Urinary bladder (tissue), 3 donors: ENCODE measurements at regions not wholly inside any gene's neighbourhood (a gene's known extent, or its start where the extent isn't known, plus 50 kb on each side); places are given as distances from the start of the nearest gene placed in this dataset.

Experiments
- DNase-seq: peaks from one replicate; pipeline ENCODE4 v3.0.0-alpha.2; 2015; ENCODE audit errors: extremely low spot score
- H3K27ac ChIP-seq: one replicate; pipeline ENCODE4 v1.5.1; 2013; ENCODE audit warnings: low read depth, mild to moderate bottlenecking, moderate library complexity
- H3K36me3 ChIP-seq: one replicate; pipeline ENCODE4 v1.6.1; 2013; ENCODE audit warnings: mild to moderate bottlenecking, moderate library complexity; ENCODE audit not compliant: insufficient read depth
- H3K4me1 ChIP-seq: one replicate; pipeline ENCODE4 v1.6.1; 2013; ENCODE audit warnings: mild to moderate bottlenecking, moderate library complexity; ENCODE audit not compliant: insufficient read depth
- H3K4me3 ChIP-seq: one replicate; pipeline ENCODE4 v1.5.1; 2013; ENCODE audit warnings: low read depth, low read length
- WGBS: extraction: QIAGEN DNeasy Blood & Tissue Kit; methylation state at CpG from one replicate; pipeline ENCODE4 v1.1.7; 2013; 5-methylcytosine and 5-hydroxymethylcytosine counted together
- donor health status: healthy with polysubstance abuse.
- donor health status: healthy.

- Histone ChIP-seq H3K4me3 (no peak overlapping the region), H3K4me1 (no peaks in the 10 kb centered on the region), H3K36me3 (no peaks in the 10 kb centered on the region), H3K27ac (no peak overlapping the region)
- no peak for DNase-seq
Observed at GRCh38 chr6:101281266-101281665, 112.2 kb upstream of the GRIK2 start.

- Histone ChIP-seq H3K4me1 (no peaks in the 10 kb centered on the region), H3K27ac (no peak overlapping the region), H3K36me3 (no peaks in the 10 kb centered on the region), H3K4me3 (no peak overlapping the region)
- 94% methylated on average over 6 of the region's 6 CpGs for WGBS
- DNase-seq = no peak
Observed at GRCh38 chr6:101284131-101284530, 109.4 kb upstream of the GRIK2 start.

GRCh38 chr6:101286146-101286545 lies 107.4 kb upstream of the GRIK2 start:
- 32% methylated on average over 2 of the region's 2 CpGs for whole genome bisulfite sequencing
- Histone ChIP-seq H3K27ac (no peak overlapping the region), H3K4me1 (no peaks in the 10 kb centered on the region), H3K4me3 (no peak overlapping the region), H3K36me3 (no peaks in the 10 kb centered on the region)
- no peak for DNase-seq

GRCh38 chr6:101290346-101290745 lies 103.2 kb upstream of the GRIK2 start:
- DNase-seq = no peak
- Histone ChIP-seq H3K27ac (no peak overlapping the region), H3K36me3 (no peaks in the 10 kb centered on the region), H3K4me3 (no peak overlapping the region), H3K4me1 (no peaks in the 10 kb centered on the region)
- 58% methylated on average over 2 of the region's 2 CpGs for WGBS

- H3K4me1 ChIP-seq = no peaks in the 10 kb centered on the region
- H3K36me3 ChIP-seq = no peaks in the 10 kb centered on the region
- no peak for DNase-seq
- H3K27ac ChIP-seq = no peak overlapping the region
- no peak overlapping the region for H3K4me3 ChIP-seq
- WGBS = 93% methylated on average over 5 of the region's 5 CpGs
Observed at GRCh38 chr6:101294051-101294638, 99.4 kb upstream of the GRIK2 start.

GRCh38 chr6:101294676-101295075 lies 98.8 kb upstream of the GRIK2 start:
- H3K4me1 ChIP-seq = no peaks in the 10 kb centered on the region
- no peak overlapping the region for H3K4me3 ChIP-seq
- no peaks in the 10 kb centered on the region for H3K36me3 ChIP-seq
- H3K27ac ChIP-seq = no peak overlapping the region
- no peak for DNase-seq

GRCh38 chr6:101296169-101296960 lies 97.1 kb upstream of the GRIK2 start:
- no peaks in the 10 kb centered on the region for H3K36me3 ChIP-seq
- no peaks in the 10 kb centered on the region for H3K4me1 ChIP-seq
- WGBS = 32% methylated on average over 6 of the region's 6 CpGs
- no peak overlapping the region for H3K27ac ChIP-seq
- no peak for DNase-seq
- no peak overlapping the region for H3K4me3 ChIP-seq

- Histone ChIP-seq H3K4me1 (no peaks in the 10 kb centered on the region), H3K36me3 (no peaks in the 10 kb centered on the region), H3K4me3 (no peak overlapping the region), H3K27ac (no peak overlapping the region)
- DNase-seq = no peak
- WGBS = 91% methylated on average over 1 of the region's 1 CpG
Observed at GRCh38 chr6:101302593-101302992, 90.9 kb upstream of the GRIK2 start.

- WGBS = 85% methylated on average over 2 of the region's 2 CpGs
- H3K36me3 ChIP-seq = no peaks in the 10 kb centered on the region
- H3K4me3 ChIP-seq = no peak overlapping the region
- DNase-seq = no peak
- H3K27ac ChIP-seq = no peak overlapping the region
- no peaks in the 10 kb centered on the region for H3K4me1 ChIP-seq
Observed at GRCh38 chr6:101303495-101303894, 90.0 kb upstream of the GRIK2 start.

- Histone ChIP-seq H3K4me1 (no peaks in the 10 kb centered on the region), H3K4me3 (no peak overlapping the region), H3K36me3 (no peaks in the 10 kb centered on the region), H3K27ac (no peak overlapping the region)
- 87% methylated on average over 2 of the region's 2 CpGs for whole genome bisulfite sequencing
- DNase-seq = no peak
Observed at GRCh38 chr6:101312652-101313051, 80.9 kb upstream of the GRIK2 start.

GRCh38 chr6:101322921-101323320 lies 70.6 kb upstream of the GRIK2 start:
- no peaks in the 10 kb centered on the region for H3K36me3 ChIP-seq
- 78% methylated on average over 2 of the region's 2 CpGs for WGBS
- no peak overlapping the region for H3K4me3 ChIP-seq
- DNase-seq = no peak
- no peaks in the 10 kb centered on the region for H3K4me1 ChIP-seq
- H3K27ac ChIP-seq = no peak overlapping the region

GRCh38 chr6:101326411-101326810 lies 67.1 kb upstream of the GRIK2 start:
- no peaks in the 10 kb centered on the region for H3K36me3 ChIP-seq
- no peak overlapping the region for H3K4me3 ChIP-seq
- DNase-seq = no peak
- H3K27ac ChIP-seq = no peak overlapping the region
- no peaks in the 10 kb centered on the region for H3K4me1 ChIP-seq

- no peak for DNase-seq
- H3K27ac ChIP-seq = no peak overlapping the region
- no peaks in the 10 kb centered on the region for H3K36me3 ChIP-seq
- WGBS = 72% methylated on average over 1 of the region's 1 CpG
- no peaks in the 10 kb centered on the region for H3K4me1 ChIP-seq
- no peak overlapping the region for H3K4me3 ChIP-seq
Observed at GRCh38 chr6:101341926-101342325, 51.6 kb upstream of the GRIK2 start.
